Upper lobe of right lung (tissue), 1 donor: ENCODE measurements at regions not wholly inside any gene's neighbourhood (a gene's known extent, or its start where the extent isn't known, plus 50 kb on each side); places are given as distances from the start of the nearest gene placed in this dataset.

Source experiments
- ATAC-seq: fragments of 200-7000 bp; cut with Tn5 transposase; one replicate; pipeline ENCODE4 v1.9.1; 2020; ENCODE audit warnings: mild to moderate bottlenecking, moderate library complexity
- DNase-seq: peaks from one replicate; pipeline ENCODE4 v3.0.0-alpha.2; 2020
- H3K27ac ChIP-seq: fragments of 200-600 bp; one replicate; pipeline ENCODE4 v1.8.0; 2022
- H3K27me3 ChIP-seq: fragments of 200-600 bp; one replicate; pipeline ENCODE4 v1.8.0; 2022; ENCODE audit warnings: mild to moderate bottlenecking
- H3K36me3 ChIP-seq: fragments of 200-600 bp; one replicate; pipeline ENCODE4 v1.8.0; 2022
- H3K4me1 ChIP-seq: fragments of 200-600 bp; one replicate; pipeline ENCODE4 v1.8.0; 2022
- H3K4me3 ChIP-seq: fragments of 200-600 bp; one replicate; pipeline ENCODE4 v1.8.0; 2022; ENCODE audit warnings: mild to moderate bottlenecking
- H3K9me3 ChIP-seq: fragments of 200-600 bp; one replicate; pipeline ENCODE4 v1.8.0; 2022
- intact Hi-C: fragments of 100-400 bp; cut with DNase I; formaldehyde crosslinking; loops from one replicate; pipeline ENCODE4 v1.11.0; 2022
- TF ChIP-seq, protein P1 (sequence below): fragments of 200-600 bp; IDR thresholded peaks from one replicate; pipeline ENCODE4 v1.8.0; 2022; ENCODE audit warnings: antibody characterized with exemption
- donor health status: DM: no; HTN: yes; CAD: no; lungs with severe emphysema.

DNA sequence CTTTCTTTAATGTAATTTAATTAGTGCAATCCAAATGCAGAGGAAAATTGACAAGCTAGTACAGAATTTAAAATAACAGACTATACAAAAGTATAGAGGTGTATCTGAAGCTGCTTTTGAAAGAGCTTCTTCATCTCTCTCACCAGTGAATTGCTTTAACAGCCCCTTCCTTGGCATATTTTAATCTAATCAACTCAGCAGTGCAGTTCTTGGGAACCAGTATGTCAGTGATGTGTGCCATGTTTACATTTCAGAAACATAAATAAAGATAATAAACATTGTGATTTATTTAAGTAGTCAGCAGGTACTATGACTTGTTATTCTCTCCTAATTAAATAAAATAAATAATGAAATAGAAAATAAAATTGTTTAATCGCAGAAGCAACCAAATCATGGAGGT, 1260.6 kb downstream of the NCAM2 start:
- TF ChIP-seq, protein P1, sequence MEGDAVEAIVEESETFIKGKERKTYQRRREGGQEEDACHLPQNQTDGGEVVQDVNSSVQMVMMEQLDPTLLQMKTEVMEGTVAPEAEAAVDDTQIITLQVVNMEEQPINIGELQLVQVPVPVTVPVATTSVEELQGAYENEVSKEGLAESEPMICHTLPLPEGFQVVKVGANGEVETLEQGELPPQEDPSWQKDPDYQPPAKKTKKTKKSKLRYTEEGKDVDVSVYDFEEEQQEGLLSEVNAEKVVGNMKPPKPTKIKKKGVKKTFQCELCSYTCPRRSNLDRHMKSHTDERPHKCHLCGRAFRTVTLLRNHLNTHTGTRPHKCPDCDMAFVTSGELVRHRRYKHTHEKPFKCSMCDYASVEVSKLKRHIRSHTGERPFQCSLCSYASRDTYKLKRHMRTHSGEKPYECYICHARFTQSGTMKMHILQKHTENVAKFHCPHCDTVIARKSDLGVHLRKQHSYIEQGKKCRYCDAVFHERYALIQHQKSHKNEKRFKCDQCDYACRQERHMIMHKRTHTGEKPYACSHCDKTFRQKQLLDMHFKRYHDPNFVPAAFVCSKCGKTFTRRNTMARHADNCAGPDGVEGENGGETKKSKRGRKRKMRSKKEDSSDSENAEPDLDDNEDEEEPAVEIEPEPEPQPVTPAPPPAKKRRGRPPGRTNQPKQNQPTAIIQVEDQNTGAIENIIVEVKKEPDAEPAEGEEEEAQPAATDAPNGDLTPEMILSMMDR, result no peak
- ATAC-seq (no peak), DNase-seq (no peak)
- Histone ChIP-seq H3K36me3 (no peaks in the 10 kb centered on the region), H3K4me1 (no peaks in the 10 kb centered on the region), H3K4me3 (no peak overlapping the region), H3K27ac (no peak overlapping the region), H3K9me3 (no peaks in the 10 kb centered on the region), H3K27me3 (no peaks in the 10 kb centered on the region)
- intact Hi-C loops, result no loop called here

GRCh38 chr21:22260274-22260673, 1262.1 kb downstream of the NCAM2 start:
- Histone ChIP-seq H3K4me1 (no peaks in the 10 kb centered on the region), H3K27me3 (no peaks in the 10 kb centered on the region), H3K4me3 (no peak overlapping the region), H3K27ac (no peak overlapping the region), H3K9me3 (no peaks in the 10 kb centered on the region), H3K36me3 (no peaks in the 10 kb centered on the region)
- intact Hi-C loops, result no loop called here
- DNase-seq (no peak), ATAC-seq (no peak)
- TF ChIP-seq, protein P1, result no peak

- no peak for DNase-seq
- no peak overlapping the region for H3K27ac ChIP-seq
- no peak for ATAC-seq
These were observed 1265.7 kb downstream of the NCAM2 start for GRCh38 chr21:22263890-22264289.

DNA sequence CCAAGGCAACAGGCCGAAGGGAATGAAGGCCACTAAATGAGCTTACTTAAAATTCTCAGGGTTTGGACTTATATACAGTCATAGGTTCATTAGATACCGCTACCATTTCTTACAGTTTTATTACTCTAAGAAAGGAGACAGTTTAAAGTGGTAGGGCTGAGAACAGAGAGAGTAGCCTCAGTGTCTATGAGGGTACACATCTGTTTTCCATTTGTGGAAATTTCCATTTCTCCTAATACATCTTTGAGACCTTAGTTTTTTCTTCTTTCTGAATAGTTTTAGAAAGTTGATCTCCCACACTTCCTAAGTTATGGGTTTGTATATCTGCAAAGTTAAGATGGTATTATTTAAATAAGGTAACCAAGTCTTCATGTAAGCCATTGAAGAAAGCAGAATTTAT, 1279.1 kb downstream of the NCAM2 start:
- Histone ChIP-seq H3K36me3 (no peaks in the 10 kb centered on the region), H3K9me3 (no peaks in the 10 kb centered on the region), H3K27me3 (no peaks in the 10 kb centered on the region), H3K4me3 (no peak overlapping the region), H3K27ac (no peak overlapping the region), H3K4me1 (no peaks in the 10 kb centered on the region)
- intact Hi-C loops, result no loop called here
- TF ChIP-seq, protein P1, result no peak
- no peak for DNase-seq
- no peak for ATAC-seq

More at GRCh38 chr21:22263890-22264289, 1265.7 kb downstream of the NCAM2 start:
- H3K27me3 ChIP-seq, result no peaks in the 10 kb centered on the region
- H3K36me3 ChIP-seq, result no peaks in the 10 kb centered on the region
- no peak overlapping the region for H3K4me3 ChIP-seq
- no peaks in the 10 kb centered on the region for H3K4me1 ChIP-seq
- H3K9me3 ChIP-seq, result no peaks in the 10 kb centered on the region
- intact Hi-C loops, result no loop called here
- TF ChIP-seq, protein P1, result no peak

DNA sequence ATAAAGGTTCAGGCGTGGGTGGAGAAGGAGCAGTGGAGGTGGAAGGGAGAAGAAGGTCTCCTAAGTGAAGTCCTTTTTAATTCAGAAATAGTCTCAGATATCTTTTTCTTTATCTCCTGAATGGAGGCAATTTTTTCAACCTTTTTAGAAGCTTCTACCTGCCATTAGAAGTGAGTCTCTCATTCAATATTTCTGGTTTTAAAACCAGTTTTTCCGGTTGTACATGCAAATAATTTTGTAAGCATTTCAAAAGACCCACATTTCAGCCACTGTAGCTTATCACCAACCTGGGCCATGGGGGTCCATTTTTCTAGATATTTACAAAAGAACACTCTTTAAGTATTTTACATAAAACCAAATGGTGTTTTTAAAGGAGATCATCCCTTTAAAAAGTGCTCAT, 1280.2 kb downstream of the NCAM2 start:
- intact Hi-C loops, result no loop called here
- Histone ChIP-seq H3K9me3 (no peaks in the 10 kb centered on the region), H3K4me1 (no peaks in the 10 kb centered on the region), H3K36me3 (no peaks in the 10 kb centered on the region), H3K4me3 (no peak overlapping the region), H3K27me3 (no peaks in the 10 kb centered on the region), H3K27ac (no peak overlapping the region)
- TF ChIP-seq, protein P1, result no peak
- DNase-seq (no peak), ATAC-seq (no peak)

DNA sequence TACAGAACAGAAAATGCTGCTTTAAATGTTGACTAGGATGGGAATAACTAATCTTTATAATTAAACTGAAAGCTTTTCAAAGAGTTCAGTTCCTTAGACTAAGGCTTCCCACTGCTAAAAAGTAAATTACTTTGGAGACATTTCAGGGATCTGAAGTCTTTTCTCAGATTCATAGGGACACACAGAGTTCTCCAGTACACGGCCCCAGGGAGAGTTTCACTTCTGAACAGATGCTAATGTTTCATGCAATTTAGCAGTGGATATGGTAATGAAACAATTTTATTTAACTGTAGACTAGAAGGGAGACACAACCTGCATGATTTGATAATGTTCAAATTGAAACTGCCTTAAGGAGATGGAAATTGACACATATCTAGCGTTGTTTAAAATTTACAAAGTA, 1282.6 kb downstream of the NCAM2 start:
- Histone ChIP-seq H3K4me3 (no peak overlapping the region), H3K4me1 (no peaks in the 10 kb centered on the region), H3K27me3 (no peaks in the 10 kb centered on the region), H3K36me3 (no peaks in the 10 kb centered on the region), H3K9me3 (no peaks in the 10 kb centered on the region), H3K27ac (no peak overlapping the region)
- ATAC-seq (no peak), DNase-seq (no peak)
- intact Hi-C loops, result no loop called here
- TF ChIP-seq, protein P1, result no peak
